Neural crest cell (in vitro differentiated cells): ENCODE measurements at regions not wholly inside any gene's neighbourhood (a gene's known extent, or its start where the extent isn't known, plus 50 kb on each side); places are given as distances from the start of the nearest gene placed in this dataset.

Experiments
- DNase-seq: peaks from one replicate; pipeline ENCODE4 v3.0.0; 2021; ENCODE audit warnings: low read depth, mixed read lengths, low spot score
- H3K27ac Mint-ChIP-seq: one replicate; pipeline ENCODE4 v1.8.0; 2021; ENCODE audit warnings: mild to moderate bottlenecking, mixed read lengths; ENCODE audit not compliant: unreplicated experiment
- H3K27me3 Mint-ChIP-seq: 2 replicates; pipeline ENCODE4 v1.8.0; 2021; ENCODE audit warnings: low read depth, mild to moderate bottlenecking, mixed read lengths
- H3K36me3 Mint-ChIP-seq: 2 replicates; pipeline ENCODE4 v1.8.0; 2021; ENCODE audit warnings: low read depth, mild to moderate bottlenecking, mixed read lengths
- H3K4me1 Mint-ChIP-seq: 2 replicates; pipeline ENCODE4 v1.8.0; 2021; ENCODE audit warnings: mixed read lengths
- H3K4me3 Mint-ChIP-seq: one replicate; pipeline ENCODE4 v1.8.0; 2021; ENCODE audit warnings: mild to moderate bottlenecking, mixed read lengths
- H3K9me3 Mint-ChIP-seq: 2 replicates; pipeline ENCODE4 v1.8.0; 2021; ENCODE audit warnings: mixed read lengths
- TF ChIP-seq, protein P1 (sequence below): fragments of 200-600 bp; sonication (generic); conservative IDR thresholded peaks from 2 replicates; pipeline ENCODE4 v1.5.0; 2021; ENCODE audit warnings: antibody characterized with exemption, mild to moderate bottlenecking

DNA sequence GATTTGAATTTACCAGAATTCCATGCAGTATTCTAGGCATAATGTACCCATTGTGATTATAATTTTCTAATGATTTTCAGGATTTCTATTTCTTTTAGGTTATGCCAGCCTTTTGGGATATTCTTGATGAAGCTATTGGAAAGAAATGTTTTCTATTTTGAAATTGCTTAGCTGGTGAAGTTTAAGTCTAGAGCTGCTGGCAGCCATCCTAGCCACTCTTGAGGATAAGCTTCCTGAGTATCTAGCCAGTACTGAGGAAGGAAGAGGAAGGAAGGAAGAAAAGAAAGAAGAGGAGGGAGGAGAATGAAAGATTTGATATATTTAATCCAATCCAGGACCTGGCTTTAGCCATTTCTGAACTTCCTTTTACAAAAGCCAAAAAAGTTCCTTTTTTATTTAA is 142.1 kb upstream of the DAB2 start:
- Mint-ChIP-seq H3K9me3 (no peaks in the 10 kb centered on the region), H3K27me3 (no peaks in the 10 kb centered on the region), H3K36me3 (no peaks in the 10 kb centered on the region), H3K4me3 (no peak overlapping the region), H3K27ac (no peak overlapping the region), H3K4me1 (no peaks in the 10 kb centered on the region)
- TF ChIP-seq, protein P1, sequence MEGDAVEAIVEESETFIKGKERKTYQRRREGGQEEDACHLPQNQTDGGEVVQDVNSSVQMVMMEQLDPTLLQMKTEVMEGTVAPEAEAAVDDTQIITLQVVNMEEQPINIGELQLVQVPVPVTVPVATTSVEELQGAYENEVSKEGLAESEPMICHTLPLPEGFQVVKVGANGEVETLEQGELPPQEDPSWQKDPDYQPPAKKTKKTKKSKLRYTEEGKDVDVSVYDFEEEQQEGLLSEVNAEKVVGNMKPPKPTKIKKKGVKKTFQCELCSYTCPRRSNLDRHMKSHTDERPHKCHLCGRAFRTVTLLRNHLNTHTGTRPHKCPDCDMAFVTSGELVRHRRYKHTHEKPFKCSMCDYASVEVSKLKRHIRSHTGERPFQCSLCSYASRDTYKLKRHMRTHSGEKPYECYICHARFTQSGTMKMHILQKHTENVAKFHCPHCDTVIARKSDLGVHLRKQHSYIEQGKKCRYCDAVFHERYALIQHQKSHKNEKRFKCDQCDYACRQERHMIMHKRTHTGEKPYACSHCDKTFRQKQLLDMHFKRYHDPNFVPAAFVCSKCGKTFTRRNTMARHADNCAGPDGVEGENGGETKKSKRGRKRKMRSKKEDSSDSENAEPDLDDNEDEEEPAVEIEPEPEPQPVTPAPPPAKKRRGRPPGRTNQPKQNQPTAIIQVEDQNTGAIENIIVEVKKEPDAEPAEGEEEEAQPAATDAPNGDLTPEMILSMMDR = no peak
- DNase-seq = no peak

DNA sequence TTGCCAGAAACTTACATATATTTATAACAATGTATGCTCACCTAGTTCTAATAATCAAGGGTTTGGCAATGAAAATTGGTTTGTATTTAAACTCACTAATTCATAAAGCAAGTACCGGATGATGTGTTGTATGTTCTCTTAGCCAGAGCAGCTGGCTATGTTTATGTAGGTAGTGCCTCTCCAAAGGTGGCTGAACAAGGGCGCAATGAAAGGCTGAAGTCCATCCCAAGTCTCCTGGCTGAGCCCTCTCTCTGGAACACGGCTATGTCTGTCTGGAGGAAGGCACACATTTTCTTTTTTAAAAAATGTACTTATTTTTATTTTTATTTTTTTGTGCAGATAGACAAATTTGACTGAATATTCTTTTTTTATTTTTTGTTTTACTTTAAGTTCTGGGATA is 141.2 kb upstream of the DAB2 start:
- no peak overlapping the region for H3K27ac Mint-ChIP-seq
- no peaks in the 10 kb centered on the region for H3K9me3 Mint-ChIP-seq
- H3K36me3 Mint-ChIP-seq = no peaks in the 10 kb centered on the region
- no peaks in the 10 kb centered on the region for H3K27me3 Mint-ChIP-seq
- no peak overlapping the region for H3K4me3 Mint-ChIP-seq
- no peaks in the 10 kb centered on the region for H3K4me1 Mint-ChIP-seq
- TF ChIP-seq, protein P1 = no peak
- no peak for DNase-seq

DNA sequence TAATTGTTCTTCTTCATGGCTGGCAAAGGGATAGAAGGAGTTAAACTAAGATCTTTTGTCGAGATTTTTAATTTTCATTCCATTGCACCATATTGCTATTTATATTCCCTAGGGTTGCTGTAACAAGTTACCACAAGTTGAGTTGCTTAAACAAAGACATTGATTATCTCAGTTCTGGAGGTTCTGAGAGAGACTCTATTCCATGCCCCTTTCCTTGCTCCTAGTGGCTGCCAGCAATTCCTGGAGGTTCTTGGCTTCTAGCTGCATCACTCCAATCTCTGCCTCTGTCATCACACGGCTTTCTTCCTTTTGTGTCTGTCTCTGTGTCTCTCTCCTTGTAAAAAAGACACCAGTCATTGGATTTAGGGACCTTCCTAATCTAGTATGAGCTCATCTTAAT is 136.6 kb upstream of the DAB2 start:
- H3K36me3 Mint-ChIP-seq = no peaks in the 10 kb centered on the region
- no peak overlapping the region for H3K4me3 Mint-ChIP-seq
- H3K27me3 Mint-ChIP-seq = no peaks in the 10 kb centered on the region
- H3K4me1 Mint-ChIP-seq = no peaks in the 10 kb centered on the region
- TF ChIP-seq, protein P1 = no peak
- DNase-seq = no peak
- H3K27ac Mint-ChIP-seq = no peak overlapping the region
- H3K9me3 Mint-ChIP-seq = no peaks in the 10 kb centered on the region

DNA sequence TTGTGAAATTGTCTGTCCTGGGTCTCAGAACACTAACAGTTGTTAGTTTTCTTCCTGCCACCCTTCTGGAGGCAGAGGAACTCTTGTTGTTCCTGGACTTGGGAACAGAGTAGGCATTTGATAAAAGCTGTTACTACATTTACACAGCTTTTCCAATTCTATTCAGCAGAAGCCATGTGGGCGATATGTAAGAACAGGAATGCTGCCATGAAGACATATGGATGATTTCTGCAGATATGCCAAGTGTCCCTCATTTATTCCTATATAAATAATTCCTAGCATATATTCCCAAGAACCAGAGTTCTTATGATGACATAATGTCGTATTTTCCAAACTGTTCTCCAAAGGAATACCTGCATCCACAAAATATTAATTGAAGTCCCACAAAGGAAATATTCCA is 135.9 kb upstream of the DAB2 start:
- H3K4me3 Mint-ChIP-seq = no peak overlapping the region
- H3K27ac Mint-ChIP-seq = no peak overlapping the region
- no peak for DNase-seq
- H3K36me3 Mint-ChIP-seq = no peaks in the 10 kb centered on the region
- no peaks in the 10 kb centered on the region for H3K27me3 Mint-ChIP-seq
- TF ChIP-seq, protein P1 = no peak
- H3K4me1 Mint-ChIP-seq = no peaks in the 10 kb centered on the region
- no peaks in the 10 kb centered on the region for H3K9me3 Mint-ChIP-seq

DNA sequence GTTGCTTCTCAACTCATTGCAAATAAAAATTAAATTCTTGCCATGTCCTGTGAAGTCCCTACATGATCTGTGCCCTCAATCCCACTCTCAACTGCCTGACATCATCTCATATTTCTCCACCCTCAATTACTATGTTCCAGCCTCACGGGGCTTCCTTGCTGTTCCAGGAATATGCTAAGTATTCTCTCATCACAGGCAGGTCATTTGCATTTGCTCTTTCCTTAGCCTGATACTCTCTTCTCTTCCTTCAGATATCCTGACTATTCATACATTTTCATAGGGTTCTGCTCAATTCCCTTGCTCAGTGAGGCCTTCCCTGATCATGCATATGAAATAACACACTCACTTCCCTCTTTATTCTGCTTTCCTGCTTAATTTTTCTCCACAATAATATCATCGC is 135.1 kb upstream of the DAB2 start:
- no peaks in the 10 kb centered on the region for H3K36me3 Mint-ChIP-seq
- H3K4me1 Mint-ChIP-seq = no peaks in the 10 kb centered on the region
- H3K4me3 Mint-ChIP-seq = no peak overlapping the region
- no peaks in the 10 kb centered on the region for H3K27me3 Mint-ChIP-seq
- H3K9me3 Mint-ChIP-seq = no peaks in the 10 kb centered on the region
- no peak overlapping the region for H3K27ac Mint-ChIP-seq
- TF ChIP-seq, protein P1 = no peak
- no peak for DNase-seq

DNA sequence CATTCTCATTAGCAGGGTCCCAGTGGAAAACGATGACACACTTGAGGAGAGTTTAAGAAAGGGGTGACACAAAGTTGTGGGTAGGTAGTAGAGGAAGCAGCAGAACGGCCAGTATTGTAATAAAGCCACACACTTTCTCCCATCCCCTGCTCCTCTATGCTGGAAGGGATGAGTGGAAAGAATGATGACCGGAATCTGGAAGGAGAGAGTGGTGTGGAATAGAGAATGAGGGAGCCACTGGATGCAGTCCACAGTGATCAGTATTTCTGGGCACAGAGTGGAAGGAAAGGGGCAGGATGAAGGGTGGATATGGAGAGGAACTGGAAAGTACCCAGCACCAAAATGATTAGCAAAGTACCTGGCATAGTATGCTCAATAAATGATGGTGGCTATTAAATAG is 133.8 kb upstream of the DAB2 start:
- no peak for DNase-seq
- Mint-ChIP-seq H3K36me3 (no peaks in the 10 kb centered on the region), H3K4me3 (no peak overlapping the region), H3K4me1 (no peaks in the 10 kb centered on the region), H3K27ac (no peak overlapping the region), H3K9me3 (no peaks in the 10 kb centered on the region), H3K27me3 (no peaks in the 10 kb centered on the region)
- TF ChIP-seq, protein P1 = no peak
